Muscle of leg (tissue), 3 donors: ENCODE measurements at regions not wholly inside any gene's neighbourhood (a gene's known extent, or its start where the extent isn't known, plus 50 kb on each side); places are given as distances from the start of the nearest gene placed in this dataset.
"Not testable (repeated sequence)": the region's sequence is repeated elsewhere in the genome, so short reads cannot be mapped to it uniquely, and the experiment has no call there.

Experiments used
- DNase-seq: peaks from one replicate; pipeline ENCODE4 v3.0.0; 2013
- H3K27ac ChIP-seq: one replicate; pipeline ENCODE4 v1.5.1; 2013; ENCODE audit warnings: mild to moderate bottlenecking, low read length, control low read depth
- H3K27me3 ChIP-seq: one replicate; pipeline ENCODE4 v1.6.1; 2013; ENCODE audit warnings: low read length; ENCODE audit not compliant: control insufficient read depth, insufficient read depth
- H3K36me3 ChIP-seq: one replicate; pipeline ENCODE4 v1.6.1; 2013; ENCODE audit warnings: low read length; ENCODE audit not compliant: control insufficient read depth, insufficient read depth
- H3K4me1 ChIP-seq: one replicate; pipeline ENCODE4 v1.6.1; 2013; ENCODE audit warnings: low read length; ENCODE audit not compliant: control insufficient read depth, insufficient read depth
- H3K4me3 ChIP-seq: one replicate; pipeline ENCODE4 v1.5.1; 2013; ENCODE audit warnings: low read length, control low read depth
- H3K9me3 ChIP-seq: replicated peaks from 2 replicates; pipeline ENCODE4 v1.6.1; 2013; ENCODE audit warnings: low read depth, low read length; ENCODE audit not compliant: control insufficient read depth
- WGBS: methylation state at CpG from one replicate; pipeline ENCODE4 v1.1.5; 2013; ENCODE audit warnings: missing lambda C conversion rate; ENCODE audit not compliant: insufficient coverage; 5-methylcytosine and 5-hydroxymethylcytosine counted together

- no peaks in the 10 kb centered on the region for H3K36me3 ChIP-seq
- peaks cover 3% of the 10 kb centered on the region for H3K27me3 ChIP-seq
- no peak for DNase-seq
- 100% methylated on average over 1 of the region's 1 CpG for WGBS
- H3K4me3 ChIP-seq = no peak overlapping the region
- no peaks in the 10 kb centered on the region for H3K4me1 ChIP-seq
- peaks cover 19% of the 10 kb centered on the region for H3K9me3 ChIP-seq
- no peak overlapping the region for H3K27ac ChIP-seq
These were observed 51.8 kb upstream of the ZSWIM5 start for GRCh38 chr1:45258059-45258650.

- no peak for DNase-seq
- H3K4me1 ChIP-seq = no peaks in the 10 kb centered on the region
- H3K36me3 ChIP-seq = no peaks in the 10 kb centered on the region
- no peak overlapping the region for H3K27ac ChIP-seq
- 85% methylated on average over 3 of the region's 4 CpGs for WGBS
- H3K9me3 ChIP-seq = peaks cover 19% of the 10 kb centered on the region
- H3K27me3 ChIP-seq = peaks cover 3% of the 10 kb centered on the region
- H3K4me3 ChIP-seq = no peak overlapping the region
These were observed 52.6 kb upstream of the ZSWIM5 start for GRCh38 chr1:45259053-45259452.

- WGBS = 100% methylated on average over 1 of the region's 2 CpGs
- no peaks in the 10 kb centered on the region for H3K27me3 ChIP-seq
- no peaks in the 10 kb centered on the region for H3K36me3 ChIP-seq
- no peak overlapping the region for H3K4me3 ChIP-seq
- no peak overlapping the region for H3K27ac ChIP-seq
- H3K4me1 ChIP-seq = no peaks in the 10 kb centered on the region
- peaks cover 19% of the 10 kb centered on the region for H3K9me3 ChIP-seq
- no peak for DNase-seq
These were observed 53.8 kb upstream of the ZSWIM5 start for GRCh38 chr1:45260244-45260643.

- H3K27me3 ChIP-seq = no peaks in the 10 kb centered on the region
- no peak for DNase-seq
- H3K27ac ChIP-seq = no peak overlapping the region
- WGBS = no CpG with 5 or more reads among the region's 4 CpGs
- H3K36me3 ChIP-seq = no peaks in the 10 kb centered on the region
- no peak overlapping the region for H3K4me3 ChIP-seq
- H3K4me1 ChIP-seq = no peaks in the 10 kb centered on the region
- H3K9me3 ChIP-seq = peaks cover 14% of the 10 kb centered on the region
These were observed 56.7 kb upstream of the ZSWIM5 start for GRCh38 chr1:45263132-45263531.

- no peaks in the 10 kb centered on the region for H3K36me3 ChIP-seq
- H3K27ac ChIP-seq = no peak overlapping the region
- no peaks in the 10 kb centered on the region for H3K4me1 ChIP-seq
- peaks cover 4% of the 10 kb centered on the region for H3K9me3 ChIP-seq
- no peaks in the 10 kb centered on the region for H3K27me3 ChIP-seq
- 67% methylated on average over 1 of the region's 1 CpG for WGBS
- no peak for DNase-seq
- H3K4me3 ChIP-seq = no peak overlapping the region
These were observed 58.8 kb upstream of the ZSWIM5 start for GRCh38 chr1:45265244-45265643.

- Histone ChIP-seq H3K4me1 (no peaks in the 10 kb centered on the region), H3K27me3 (no peaks in the 10 kb centered on the region), H3K4me3 (no peak overlapping the region), H3K9me3 (peaks cover 4% of the 10 kb centered on the region), H3K27ac (no peak overlapping the region), H3K36me3 (no peaks in the 10 kb centered on the region)
- 26% methylated on average over 4 of the region's 7 CpGs for WGBS
- peak; percentile 43 for DNase-seq
These were observed 59.9 kb upstream of the ZSWIM5 start for GRCh38 chr1:45266151-45266801.

GRCh38 chr1:45268310-45268709 lies 58.4 kb upstream of the HPDL start:
- not testable (repeated sequence) for H3K4me1 ChIP-seq, H3K9me3 ChIP-seq, H3K27me3 ChIP-seq, H3K27ac ChIP-seq, H3K4me3 ChIP-seq, H3K36me3 ChIP-seq, DNase-seq
- no CpG with 5 or more reads among the region's 5 CpGs for WGBS

- H3K36me3 ChIP-seq, H3K27ac ChIP-seq, H3K4me1 ChIP-seq, H3K9me3 ChIP-seq, DNase-seq, H3K27me3 ChIP-seq, H3K4me3 ChIP-seq: not testable (repeated sequence)
- WGBS = 83% methylated on average over 1 of the region's 1 CpG
These were observed 54.4 kb upstream of the HPDL start for GRCh38 chr1:45272267-45272666.

- no CpG with 5 or more reads among the region's 4 CpGs for WGBS
- no peak for DNase-seq
These were observed 53.8 kb upstream of the HPDL start for GRCh38 chr1:45272913-45273371.

GRCh38 chr1:45275054-45275453 lies 51.6 kb upstream of the HPDL start:
- Histone ChIP-seq H3K27ac (no peak overlapping the region), H3K4me3 (no peak overlapping the region), H3K27me3 (no peaks in the 10 kb centered on the region), H3K4me1 (no peaks in the 10 kb centered on the region), H3K36me3 (no peaks in the 10 kb centered on the region), H3K9me3 (peaks cover 5% of the 10 kb centered on the region)
- no peak for DNase-seq

More at GRCh38 chr1:45272913-45273371, 53.8 kb upstream of the HPDL start:
- Histone ChIP-seq H3K27ac (no peak overlapping the region), H3K9me3 (peaks cover 2% of the 10 kb centered on the region), H3K4me1 (no peaks in the 10 kb centered on the region), H3K4me3 (no peak overlapping the region), H3K36me3 (no peaks in the 10 kb centered on the region), H3K27me3 (no peaks in the 10 kb centered on the region)
